ENCODE measurements at regions not wholly inside any gene's neighbourhood (a gene's known extent, or its start where the extent isn't known, plus 50 kb on each side); places are given as distances from the start of the nearest gene placed in this dataset.

DNA sequence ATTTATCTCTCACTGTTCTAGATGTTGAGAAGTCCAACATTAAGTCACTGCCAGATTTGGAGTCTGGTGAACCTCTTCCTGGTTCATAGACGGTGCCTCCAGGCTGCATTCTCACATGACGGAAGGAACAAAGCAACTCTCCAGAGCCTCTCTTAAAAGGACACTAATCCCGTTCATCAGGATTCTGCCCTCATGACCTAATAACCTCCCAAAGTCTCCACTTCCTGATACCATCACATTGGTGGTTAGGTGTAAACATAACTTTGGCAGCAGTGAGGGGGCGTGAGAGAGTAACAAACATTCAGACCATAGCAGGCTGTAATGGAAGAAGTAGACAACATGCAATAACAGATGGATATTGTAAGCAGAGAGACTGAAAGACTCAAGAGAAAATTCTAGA, 388.6 kb downstream of the PDHA2 start:
- Histone ChIP-seq H4K20me1 (ENCODE audit: insufficient read depth, low read length) (no peaks in the 10 kb centered on the region), H3K36me3 (replicated peaks in 1 of 2; ENCODE audit: control insufficient read depth in 1 of 2, insufficient read depth in 2 of 2, low read length in 2 of 2) (no peaks in the 10 kb centered on the region), H3K27ac (ENCODE audit: low read depth in 1 of 2, low read length in 2 of 2) (no peak overlapping the region), H3K4me3 (replicated peaks in 1 of 3; ENCODE audit: low read depth in 2 of 3, low read length in 3 of 3) (no peak overlapping the region), H3K27me3 (ENCODE audit: control insufficient read depth in 2 of 2, insufficient read depth in 2 of 2, low read length in 2 of 2) (no peaks in the 10 kb centered on the region), H2AFZ (ENCODE audit: insufficient read depth, low read depth, low read length, poor library complexity, severe bottlenecking) (no peak overlapping the region), H3K79me2 (ENCODE audit: insufficient read depth, low read length) (no peaks in the 10 kb centered on the region), H3K4me1 (ENCODE audit: control insufficient read depth in 1 of 2, insufficient read depth in 2 of 2, low read length in 2 of 2) (no peaks in the 10 kb centered on the region), H3K4me2 (replicated peaks; ENCODE audit: extremely low read depth, low read length, poor library complexity, severe bottlenecking) (no peak overlapping the region), H3K9ac (ENCODE audit: insufficient read depth, low read length, poor library complexity, severe bottlenecking) (no peak overlapping the region), H3K9me3 (replicated peaks in 1 of 2; ENCODE audit: control insufficient read depth in 1 of 2, insufficient read depth in 1 of 2, low read length in 2 of 2) (peaks cover 4 to 6% of the 10 kb centered on the region in 2 donors)
- no peak for TF ChIP-seq CTCF (IDR thresholded peaks at IDR 0.05)
- DNase-seq: no peak
- no peaks in the 10 kb centered on the region for H3K4me1 Mint-ChIP-seq
- no peaks in the 10 kb centered on the region for H3K27me3 Mint-ChIP-seq (ENCODE audit: low read depth in 3 of 3)
- H3K9me3 Mint-ChIP-seq: peaks cover 0 to 6% (median 2%) of the 10 kb centered on the region in 7 donors
- WGBS (ENCODE audit: insufficient coverage): 100% methylated on average over 2 of the region's 4 CpGs
- no peaks in the 10 kb centered on the region for H3K36me3 Mint-ChIP-seq
- no peak overlapping the region for H3K27ac Mint-ChIP-seq
- intact Hi-C loops (cut with micrococcal nuclease): no loop called here
- no peak overlapping the region for H3K4me3 Mint-ChIP-seq

- Histone ChIP-seq H3K4me3 (replicated peaks in 1 of 3; ENCODE audit: low read depth in 2 of 3, low read length in 3 of 3) (no peak overlapping the region), H3K4me2 (replicated peaks; ENCODE audit: extremely low read depth, low read length, poor library complexity, severe bottlenecking) (no peak overlapping the region), H3K36me3 (replicated peaks in 1 of 2; ENCODE audit: control insufficient read depth in 1 of 2, insufficient read depth in 2 of 2, low read length in 2 of 2) (no peaks in the 10 kb centered on the region), H3K27ac (ENCODE audit: low read depth in 1 of 2, low read length in 2 of 2) (no peak overlapping the region), H3K4me1 (ENCODE audit: control insufficient read depth in 1 of 2, insufficient read depth in 2 of 2, low read length in 2 of 2) (no peaks in the 10 kb centered on the region), H4K20me1 (ENCODE audit: insufficient read depth, low read length) (no peaks in the 10 kb centered on the region), H2AFZ (ENCODE audit: insufficient read depth, low read depth, low read length, poor library complexity, severe bottlenecking) (no peak overlapping the region), H3K79me2 (ENCODE audit: insufficient read depth, low read length) (no peaks in the 10 kb centered on the region), H3K9ac (ENCODE audit: insufficient read depth, low read length, poor library complexity, severe bottlenecking) (no peak overlapping the region), H3K9me3 (replicated peaks in 1 of 2; ENCODE audit: control insufficient read depth in 1 of 2, insufficient read depth in 1 of 2, low read length in 2 of 2) (peaks cover 9 to 12% of the 10 kb centered on the region in 2 donors), H3K27me3 (ENCODE audit: control insufficient read depth in 2 of 2, insufficient read depth in 2 of 2, low read length in 2 of 2) (no peaks in the 10 kb centered on the region)
- H3K9me3 Mint-ChIP-seq: peaks cover 0 to 10% (median 2%) of the 10 kb centered on the region in 7 donors
- no peaks in the 10 kb centered on the region for H3K4me1 Mint-ChIP-seq
- no peaks in the 10 kb centered on the region for H3K27me3 Mint-ChIP-seq (ENCODE audit: low read depth in 3 of 3)
- no CpG with 5 or more reads among the region's 4 CpGs for WGBS (ENCODE audit: insufficient coverage)
- no peaks in the 10 kb centered on the region for H3K36me3 Mint-ChIP-seq
- no peak overlapping the region for H3K27ac Mint-ChIP-seq
- H3K4me3 Mint-ChIP-seq: no peak overlapping the region
- no peak for TF ChIP-seq CTCF (IDR thresholded peaks at IDR 0.05)
- no peak for DNase-seq
- intact Hi-C loops (cut with micrococcal nuclease): no loop called here
These were observed 400.1 kb downstream of the PDHA2 start for GRCh38 chr4:96240041-96240440.
